ENCODE measurements at regions not wholly inside any gene's neighbourhood (a gene's known extent, or its start where the extent isn't known, plus 50 kb on each side); places are given as distances from the start of the nearest gene placed in this dataset.
A peak's percentile ranks its signal among the peaks of the same experiment; 100 is the strongest.
"Not testable (repeated sequence)": the region's sequence is repeated elsewhere in the genome, so short reads cannot be mapped to it uniquely, and the experiment has no call there.

DNA sequence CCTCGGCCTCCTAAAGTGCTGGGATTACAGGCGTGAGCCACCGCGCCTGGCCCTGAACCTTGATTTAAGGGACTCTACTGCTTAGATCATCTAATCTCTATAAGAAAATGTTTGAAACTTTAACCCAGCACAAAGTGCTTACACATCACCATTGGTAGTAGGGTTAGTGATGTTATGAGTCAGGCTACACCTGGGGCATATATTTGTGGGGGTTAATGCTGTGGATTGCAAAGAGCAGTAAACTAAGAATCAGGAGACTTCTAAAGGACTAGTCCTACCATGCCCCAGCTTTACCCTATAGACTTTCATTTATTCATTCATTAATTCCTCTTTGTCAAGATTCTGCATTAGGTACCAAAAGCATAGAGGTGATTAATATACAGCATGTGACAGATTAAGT is 880.5 kb downstream of the TTLL7 start:
- no peaks in the 10 kb centered on the region for H3K36me3 Mint-ChIP-seq
- no peak overlapping the region for H3K4me3 Mint-ChIP-seq
- ATAC-seq, result no peak
- H3K27me3 Mint-ChIP-seq, result no peaks in the 10 kb centered on the region
- H3K4me1 Mint-ChIP-seq, result no peaks in the 10 kb centered on the region
- no peaks in the 10 kb centered on the region for H3K9me3 Mint-ChIP-seq
- no peak overlapping the region for H3K27ac Mint-ChIP-seq

DNA sequence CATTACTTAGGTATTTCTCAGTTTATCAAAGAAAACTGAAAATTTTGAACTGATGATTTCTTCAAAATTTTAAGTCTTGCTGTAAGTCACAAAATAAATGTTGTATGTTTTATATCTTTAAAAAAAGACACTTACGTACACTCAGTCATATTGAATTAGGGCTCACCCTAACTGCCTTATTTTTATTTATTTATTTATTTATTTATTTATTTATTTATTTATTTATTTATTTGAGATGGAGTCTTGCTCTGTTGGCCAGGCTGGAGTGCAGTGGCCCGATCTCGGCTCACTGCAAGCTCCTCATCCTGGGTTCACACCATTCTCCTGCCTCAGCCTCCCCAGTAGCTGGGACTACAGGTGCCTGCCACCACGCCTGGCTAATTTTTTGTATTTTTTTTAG is 881.9 kb downstream of the TTLL7 start:
- H3K27ac Mint-ChIP-seq, H3K4me1 Mint-ChIP-seq, H3K36me3 Mint-ChIP-seq, H3K9me3 Mint-ChIP-seq, H3K4me3 Mint-ChIP-seq, H3K27me3 Mint-ChIP-seq, ATAC-seq: not testable (repeated sequence)

DNA sequence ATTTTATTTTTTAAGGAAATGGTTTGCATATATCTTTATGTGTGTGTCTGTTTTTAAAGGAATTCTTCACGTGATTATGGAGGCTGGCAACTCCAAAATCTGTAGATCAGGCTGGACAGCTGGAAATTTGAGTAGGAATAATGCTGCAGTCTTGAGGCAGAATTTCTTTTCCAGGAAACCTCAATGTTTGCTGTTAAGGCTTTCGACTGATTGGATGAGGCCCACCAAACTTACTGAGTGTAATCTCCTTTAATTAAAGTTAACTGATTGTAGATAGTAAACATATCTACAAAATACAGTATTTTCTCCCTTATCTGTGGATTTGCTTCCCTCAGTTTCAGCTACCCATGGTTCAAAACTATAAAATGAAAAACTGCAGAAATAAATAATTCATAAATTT is 883.1 kb downstream of the TTLL7 start:
- no peaks in the 10 kb centered on the region for H3K36me3 Mint-ChIP-seq
- H3K9me3 Mint-ChIP-seq, result no peaks in the 10 kb centered on the region
- H3K27ac Mint-ChIP-seq, result no peak overlapping the region
- H3K4me3 Mint-ChIP-seq, result no peak overlapping the region
- H3K27me3 Mint-ChIP-seq, result no peaks in the 10 kb centered on the region
- no peaks in the 10 kb centered on the region for H3K4me1 Mint-ChIP-seq
- ATAC-seq, result no peak

GRCh38 chr1:83114136-83114834 is 884.6 kb downstream of the TTLL7 start:
- ATAC-seq, result no peak
- no peak overlapping the region for H3K4me3 Mint-ChIP-seq
- no peaks in the 10 kb centered on the region for H3K36me3 Mint-ChIP-seq

DNA sequence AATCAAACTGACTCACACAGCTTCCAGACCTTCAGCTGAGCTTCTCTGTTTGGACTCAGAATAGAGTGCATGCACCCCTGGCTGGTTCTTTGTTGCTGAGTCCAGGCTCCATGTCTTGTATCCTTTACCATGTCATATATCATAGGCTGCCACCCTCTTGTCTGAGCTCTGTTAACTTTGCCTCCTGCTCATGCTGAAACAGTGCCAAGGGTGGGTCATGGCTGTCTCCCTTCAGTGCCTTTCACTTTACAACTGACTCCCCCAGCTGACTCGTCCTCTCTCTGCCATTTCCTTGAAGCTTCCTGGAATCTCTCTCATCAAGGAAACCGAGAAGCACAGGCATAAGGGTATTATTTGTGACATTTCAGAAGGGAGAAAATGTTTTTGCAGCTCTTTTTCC is 885.3 kb downstream of the TTLL7 start:
- H3K9me3 Mint-ChIP-seq, result no peaks in the 10 kb centered on the region
- no peak overlapping the region for H3K4me3 Mint-ChIP-seq
- no peaks in the 10 kb centered on the region for H3K4me1 Mint-ChIP-seq
- H3K27me3 Mint-ChIP-seq, result no peaks in the 10 kb centered on the region
- H3K27ac Mint-ChIP-seq, result no peak overlapping the region
- no peak for ATAC-seq
- H3K36me3 Mint-ChIP-seq, result no peaks in the 10 kb centered on the region

More at GRCh38 chr1:83114136-83114834, 884.6 kb downstream of the TTLL7 start:
- Mint-ChIP-seq H3K27me3 (no peaks in the 10 kb centered on the region), H3K4me1 (no peaks in the 10 kb centered on the region), H3K27ac (no peak overlapping the region), H3K9me3 (no peaks in the 10 kb centered on the region)

- no peaks in the 10 kb centered on the region for H3K9me3 Mint-ChIP-seq
- H3K4me1 Mint-ChIP-seq, result no peaks in the 10 kb centered on the region
- no peaks in the 10 kb centered on the region for H3K27me3 Mint-ChIP-seq
- no peaks in the 10 kb centered on the region for H3K36me3 Mint-ChIP-seq
- ATAC-seq, result no peak
- H3K27ac Mint-ChIP-seq, result no peak overlapping the region
- no peak overlapping the region for H3K4me3 Mint-ChIP-seq
These were observed 886.6 kb downstream of the TTLL7 start for GRCh38 chr1:83112248-83112885.

GRCh38 chr1:83110156-83110555 is 888.8 kb downstream of the TTLL7 start:
- Mint-ChIP-seq H3K4me3 (no peak overlapping the region), H3K27me3 (no peaks in the 10 kb centered on the region), H3K36me3 (no peaks in the 10 kb centered on the region), H3K27ac (no peak overlapping the region), H3K4me1 (no peaks in the 10 kb centered on the region), H3K9me3 (no peaks in the 10 kb centered on the region)
- ATAC-seq, result no peak

GRCh38 chr1:83109692-83110091 is 889.2 kb downstream of the TTLL7 start:
- Mint-ChIP-seq H3K4me1 (no peaks in the 10 kb centered on the region), H3K36me3 (no peaks in the 10 kb centered on the region), H3K27ac (no peak overlapping the region), H3K9me3 (no peaks in the 10 kb centered on the region), H3K27me3 (no peaks in the 10 kb centered on the region), H3K4me3 (no peak overlapping the region)
- ATAC-seq, result peak; percentile 35

DNA sequence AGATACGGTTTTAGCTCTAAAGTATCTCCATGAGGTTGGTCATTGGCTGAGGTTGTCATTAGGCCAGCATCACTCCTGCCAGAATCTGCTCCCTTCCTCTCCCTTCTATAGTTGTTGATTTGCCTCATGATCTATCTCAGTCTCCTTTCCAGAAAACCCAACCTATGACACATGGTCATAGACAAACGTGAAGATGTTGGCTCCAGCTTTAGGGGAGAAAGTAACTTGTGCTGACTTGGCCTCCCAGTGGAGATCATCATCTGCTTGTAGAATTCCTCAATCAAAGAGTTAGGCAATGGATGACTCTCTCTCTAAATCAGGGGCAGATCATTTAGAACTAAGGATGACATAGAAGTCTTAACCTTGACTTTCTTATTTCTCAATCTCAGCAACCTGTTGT is 894.4 kb downstream of the TTLL7 start:
- H3K4me3 Mint-ChIP-seq, result no peak overlapping the region
- no peaks in the 10 kb centered on the region for H3K4me1 Mint-ChIP-seq

GRCh38 chr1:83103341-83103740 is 895.6 kb downstream of the TTLL7 start:
- no peaks in the 10 kb centered on the region for H3K9me3 Mint-ChIP-seq
- H3K4me3 Mint-ChIP-seq, result no peak overlapping the region
- ATAC-seq, result no peak
- no peak overlapping the region for H3K27ac Mint-ChIP-seq
- no peaks in the 10 kb centered on the region for H3K36me3 Mint-ChIP-seq
- no peaks in the 10 kb centered on the region for H3K4me1 Mint-ChIP-seq
- no peaks in the 10 kb centered on the region for H3K27me3 Mint-ChIP-seq

More for the DNA sequence above, 894.4 kb downstream of the TTLL7 start:
- Mint-ChIP-seq H3K36me3 (no peaks in the 10 kb centered on the region), H3K27ac (no peak overlapping the region), H3K9me3 (no peaks in the 10 kb centered on the region), H3K27me3 (no peaks in the 10 kb centered on the region)
- ATAC-seq, result no peak

GRCh38 chr1:83102630-83103071 is 896.3 kb downstream of the TTLL7 start:
- Mint-ChIP-seq H3K27me3 (no peaks in the 10 kb centered on the region), H3K36me3 (no peaks in the 10 kb centered on the region), H3K27ac (no peak overlapping the region), H3K4me1 (no peaks in the 10 kb centered on the region), H3K9me3 (no peaks in the 10 kb centered on the region), H3K4me3 (no peak overlapping the region)
- ATAC-seq, result no peak

DNA sequence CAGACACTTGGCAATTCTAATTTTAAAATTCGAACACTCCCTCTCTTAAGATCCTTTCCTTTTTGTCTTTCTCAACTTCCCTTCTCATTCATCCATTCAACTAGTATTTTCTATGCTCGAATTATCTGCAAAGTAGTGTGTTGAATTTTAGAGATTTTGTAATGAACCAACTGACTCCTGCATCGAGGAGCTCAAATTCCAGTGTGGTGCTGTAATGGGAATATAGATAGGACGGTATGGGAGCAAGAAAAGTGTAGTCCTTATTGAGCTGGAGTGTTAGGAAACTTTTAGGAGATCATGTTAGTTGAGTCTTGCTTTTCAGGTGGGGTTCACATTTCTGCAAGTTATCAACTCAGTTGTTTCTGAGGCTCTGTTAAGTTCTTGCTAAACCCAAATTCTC is 897.5 kb downstream of the TTLL7 start:
- no peak overlapping the region for H3K4me3 Mint-ChIP-seq
- no peaks in the 10 kb centered on the region for H3K36me3 Mint-ChIP-seq
- H3K27me3 Mint-ChIP-seq, result no peaks in the 10 kb centered on the region
- no peak for ATAC-seq
- H3K9me3 Mint-ChIP-seq, result no peaks in the 10 kb centered on the region
- no peaks in the 10 kb centered on the region for H3K4me1 Mint-ChIP-seq
- no peak overlapping the region for H3K27ac Mint-ChIP-seq

DNA sequence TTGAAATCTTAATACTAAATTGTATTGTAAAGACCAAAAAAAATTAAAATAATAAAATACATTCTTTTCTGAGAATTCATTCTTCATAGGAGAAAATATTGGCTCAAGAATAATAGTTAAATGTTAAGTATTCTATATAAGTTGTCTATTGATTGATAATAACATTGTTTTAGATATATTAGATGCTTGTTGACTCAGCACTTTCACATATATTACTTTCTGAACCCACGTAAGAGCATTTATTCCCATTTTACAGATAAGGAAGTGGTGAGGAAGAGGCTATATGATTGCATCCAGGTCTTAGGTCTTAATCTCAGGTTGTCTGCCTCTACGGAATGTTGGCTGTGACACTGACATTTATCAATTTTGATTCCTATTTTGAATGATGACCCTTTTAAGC is 898.8 kb downstream of the TTLL7 start:
- H3K27ac Mint-ChIP-seq, result no peak overlapping the region
- H3K9me3 Mint-ChIP-seq, result no peaks in the 10 kb centered on the region
- no peak overlapping the region for H3K4me3 Mint-ChIP-seq
- no peak for ATAC-seq
- H3K27me3 Mint-ChIP-seq, result no peaks in the 10 kb centered on the region
- no peaks in the 10 kb centered on the region for H3K4me1 Mint-ChIP-seq
- no peaks in the 10 kb centered on the region for H3K36me3 Mint-ChIP-seq

DNA sequence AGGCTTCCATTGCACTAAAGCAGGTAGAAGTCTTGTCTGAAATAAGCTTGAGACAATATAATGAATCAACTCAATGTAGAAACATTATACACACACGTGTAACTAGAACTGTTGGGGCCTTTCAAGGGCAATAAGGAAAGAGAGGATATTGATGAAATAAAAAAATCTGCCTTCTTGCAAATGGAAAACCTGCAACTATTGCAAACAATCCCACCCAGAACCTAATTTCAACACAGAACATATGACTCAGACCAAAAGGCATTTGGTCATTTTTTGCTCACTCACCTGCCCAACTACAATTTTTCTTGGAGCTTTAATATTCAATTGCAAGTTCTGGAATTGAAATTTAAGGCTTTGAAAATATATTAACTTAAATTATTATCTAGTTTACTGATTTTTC is 900.1 kb downstream of the TTLL7 start:
- H3K4me3 Mint-ChIP-seq, result no peak overlapping the region
- no peak for ATAC-seq
- H3K4me1 Mint-ChIP-seq, result no peaks in the 10 kb centered on the region
- H3K9me3 Mint-ChIP-seq, result no peaks in the 10 kb centered on the region
- no peaks in the 10 kb centered on the region for H3K27me3 Mint-ChIP-seq
- H3K36me3 Mint-ChIP-seq, result no peaks in the 10 kb centered on the region
- H3K27ac Mint-ChIP-seq, result no peak overlapping the region

DNA sequence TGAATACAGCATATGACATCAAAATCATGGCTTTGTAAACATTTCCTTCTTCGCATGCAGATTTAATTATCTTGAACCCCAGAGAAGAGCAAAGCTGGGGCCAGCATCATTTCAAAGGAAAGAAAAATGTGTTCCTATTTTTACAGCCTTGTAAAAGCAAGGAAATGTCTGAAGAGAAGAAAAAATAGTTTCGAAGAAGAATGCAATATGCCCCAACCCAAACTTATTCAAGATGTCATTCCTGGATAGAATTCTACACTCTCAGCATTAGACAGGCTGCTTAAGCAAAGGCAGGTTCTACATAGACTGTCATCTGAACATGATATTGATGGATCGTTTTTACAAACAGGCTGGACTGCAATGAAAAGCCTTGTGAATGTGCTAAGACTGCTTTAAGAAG is 900.8 kb downstream of the TTLL7 start:
- peak; percentile 20 for ATAC-seq
- H3K4me1 Mint-ChIP-seq, result no peaks in the 10 kb centered on the region
- no peaks in the 10 kb centered on the region for H3K36me3 Mint-ChIP-seq
- no peak overlapping the region for H3K4me3 Mint-ChIP-seq
- H3K9me3 Mint-ChIP-seq, result no peaks in the 10 kb centered on the region
- H3K27me3 Mint-ChIP-seq, result no peaks in the 10 kb centered on the region
- H3K27ac Mint-ChIP-seq, result no peak overlapping the region

- H3K27ac Mint-ChIP-seq, result no peak overlapping the region
- H3K4me3 Mint-ChIP-seq, result no peak overlapping the region
- no peak for ATAC-seq
- no peaks in the 10 kb centered on the region for H3K9me3 Mint-ChIP-seq
- H3K36me3 Mint-ChIP-seq, result no peaks in the 10 kb centered on the region
- H3K27me3 Mint-ChIP-seq, result no peaks in the 10 kb centered on the region
- no peaks in the 10 kb centered on the region for H3K4me1 Mint-ChIP-seq
These were observed 901.2 kb downstream of the TTLL7 start for GRCh38 chr1:83097715-83098114.
